Astrocyte (in vitro differentiated cells and primary cell): ENCODE measurements at regions not wholly inside any gene's neighbourhood (a gene's known extent, or its start where the extent isn't known, plus 50 kb on each side); places are given as distances from the start of the nearest gene placed in this dataset.

Experiments
- CTCF ChIP-seq: IDR thresholded peaks from 2 replicates; pipeline ENCODE4 v1.5.1; 2011; ENCODE audit warnings: low read depth, mild to moderate bottlenecking, inconsistent platforms, low read length, moderate library complexity; ENCODE audit not compliant: insufficient read depth
- EZH2 ChIP-seq: IDR thresholded peaks from 2 replicates; pipeline ENCODE4 v1.6.1; 2012; ENCODE audit warnings: mild to moderate bottlenecking, low read length, inconsistent platforms; ENCODE audit not compliant: insufficient read depth

GRCh38 chr1:82449506-82450057 lies 648.8 kb downstream of the ADGRL2 start:
- TF ChIP-seq EZH2 (no peak), CTCF (no peak)
